Neural cell (in vitro differentiated cells): ENCODE measurements at regions not wholly inside any gene's neighbourhood (a gene's known extent, or its start where the extent isn't known, plus 50 kb on each side); places are given as distances from the start of the nearest gene placed in this dataset.

Experiments used
- H2AFZ ChIP-seq: fragments of 200-600, 300-800 bp; sonication (generic), shearing (Covaris generic); 2 replicates; pipeline ENCODE4 v1.6.0; 2014; ENCODE audit warnings: low read depth, mild to moderate bottlenecking, antibody characterized with exemption, low read length, moderate library complexity
- H3F3A ChIP-seq: fragments of 200-600 bp; shearing (Covaris generic); 2 replicates; pipeline ENCODE4 v1.6.1; 2016; ENCODE audit warnings: mild to moderate bottlenecking, moderate library complexity, mixed read lengths, antibody characterized with exemption, low read length; ENCODE audit not compliant: insufficient read depth, poor library complexity, severe bottlenecking
- H3K27ac ChIP-seq: fragments of 200-600, 300-800 bp; sonication (generic), shearing (Covaris generic); 2 replicates; pipeline ENCODE4 v1.5.1; 2014; ENCODE audit warnings: mild to moderate bottlenecking, low read length, moderate library complexity
- H3K27me3 ChIP-seq: fragments of 300-800, 200-600 bp; sonication (generic), shearing (Covaris generic); 2 replicates; pipeline ENCODE4 v1.6.0; 2014; ENCODE audit warnings: mild to moderate bottlenecking, low read depth, low read length, moderate library complexity; ENCODE audit not compliant: insufficient read depth
- H3K36me3 ChIP-seq: fragments of 300-800, 200-600 bp; sonication (generic), shearing (Covaris generic); 2 replicates; pipeline ENCODE4 v1.5.1; 2014; ENCODE audit warnings: mild to moderate bottlenecking, antibody characterized with exemption, low read length, moderate library complexity; ENCODE audit not compliant: insufficient read depth
- H3K4me2 ChIP-seq: fragments of 300-800, 200-600 bp; sonication (generic), shearing (Covaris generic); 2 replicates; pipeline ENCODE4 v1.6.0; 2014; ENCODE audit warnings: mild to moderate bottlenecking, low read length
- H3K4me3 ChIP-seq: fragments of 300-800, 200-600 bp; sonication (generic), shearing (Covaris generic); 2 replicates; pipeline ENCODE4 v1.5.1; 2014; ENCODE audit warnings: mild to moderate bottlenecking, low read length, moderate library complexity
- H3K79me2 ChIP-seq: fragments of 200-600 bp; shearing (Covaris generic); replicated peaks from 2 replicates; pipeline ENCODE4 v1.6.0; 2014; ENCODE audit warnings: mild to moderate bottlenecking, low read length, moderate library complexity; ENCODE audit not compliant: insufficient read depth
- H3K9ac ChIP-seq: fragments of 300-800, 200-600 bp; sonication (generic), shearing (Covaris generic); 2 replicates; pipeline ENCODE4 v1.6.1; 2016; ENCODE audit warnings: mild to moderate bottlenecking, low read length, mixed read lengths
- H3K9me2 ChIP-seq: fragments of 200-600 bp; shearing (Covaris generic); 2 replicates; pipeline ENCODE4 v1.6.1; 2016; ENCODE audit warnings: mild to moderate bottlenecking, low read length, mixed read lengths; ENCODE audit not compliant: insufficient read depth
- H3K9me3 ChIP-seq: fragments of 200-600, 300-800 bp; sonication (generic), shearing (Covaris generic); 2 replicates; pipeline ENCODE4 v1.6.1; 2016; ENCODE audit warnings: mild to moderate bottlenecking, mixed run types, low read length, moderate library complexity, mixed read lengths
- H4K20me1 ChIP-seq: fragments of 200-600 bp; shearing (Covaris generic); 2 replicates; pipeline ENCODE4 v1.6.1; 2016; ENCODE audit warnings: mild to moderate bottlenecking, mixed run types; ENCODE audit not compliant: insufficient read depth
- CTCF ChIP-seq: fragments of 450-650 bp; IDR thresholded peaks from 2 replicates; pipeline ENCODE4 v1.5.1; 2014; ENCODE audit warnings: antibody characterized with exemption, mild to moderate bottlenecking, moderate library complexity; ENCODE audit not compliant: poor library complexity, severe bottlenecking
- EP300 ChIP-seq: fragments of 450-650 bp; conservative IDR thresholded peaks from 2 replicates; pipeline ENCODE4 v1.6.1; 2014; ENCODE audit warnings: antibody characterized with exemption, mild to moderate bottlenecking, moderate library complexity; ENCODE audit not compliant: poor library complexity, severe bottlenecking
- EZH2 ChIP-seq: fragments of 200-600, 300-800 bp; shearing (Covaris generic), sonication (generic); IDR thresholded peaks from 2 replicates; pipeline ENCODE4 v1.6.1; 2014; ENCODE audit warnings: antibody characterized with exemption, low read length, borderline replicate concordance, mild to moderate bottlenecking; ENCODE audit not compliant: insufficient read depth, poor library complexity, severe bottlenecking
- MXI1 ChIP-seq: fragments of 450-650 bp; conservative IDR thresholded peaks from 2 replicates; pipeline ENCODE4 v1.6.1; 2014; ENCODE audit warnings: antibody characterized with exemption, mild to moderate bottlenecking; ENCODE audit not compliant: poor library complexity, severe bottlenecking
- POLR2AphosphoS5 ChIP-seq: IDR thresholded peaks from 2 replicates; pipeline ENCODE4 v1.6.1; 2012
- RAD21 ChIP-seq: fragments of 450-650 bp; conservative IDR thresholded peaks from 2 replicates; pipeline ENCODE4 v1.6.1; 2014; ENCODE audit warnings: antibody characterized with exemption, mild to moderate bottlenecking, moderate library complexity
- SMC3 ChIP-seq: fragments of 450-650 bp; conservative IDR thresholded peaks from 2 replicates; pipeline ENCODE4 v1.6.1; 2014; ENCODE audit warnings: antibody characterized with exemption, mild to moderate bottlenecking, moderate library complexity; ENCODE audit not compliant: poor library complexity
- TAF1 ChIP-seq: IDR thresholded peaks from 2 replicates; pipeline ENCODE4 v1.6.1; 2012; ENCODE audit warnings: low read depth
- TF ChIP-seq, protein P1 (sequence below): IDR thresholded peaks from 2 replicates; pipeline ENCODE4 v1.6.1; 2012; ENCODE audit warnings: borderline replicate concordance

DNA sequence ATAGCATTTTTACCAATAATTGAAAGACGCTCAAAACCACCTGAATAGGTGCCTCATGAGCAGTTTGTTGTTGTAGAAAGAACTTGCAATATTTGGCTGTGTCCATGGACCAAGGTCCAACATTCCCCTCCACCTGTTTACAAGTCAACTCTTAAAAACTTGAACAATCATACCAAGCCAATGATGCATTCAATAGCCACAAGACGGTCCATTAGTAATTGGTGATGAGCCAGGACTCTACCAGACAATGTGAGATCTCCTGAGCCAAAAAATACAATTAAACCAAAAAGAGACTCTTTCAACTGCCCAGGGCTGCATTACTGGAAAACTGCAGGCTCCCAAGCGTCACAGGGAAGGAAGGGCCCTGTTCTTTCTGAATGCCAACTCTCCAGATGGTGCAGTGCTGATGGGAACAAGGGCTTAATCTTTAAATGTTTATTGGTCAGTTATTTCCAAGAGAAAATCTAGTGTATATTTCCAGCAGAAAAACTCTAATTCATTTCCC is 118.8 kb upstream of the EPB41L3 start:
- no peaks in the 10 kb centered on the region for H3K9me2 ChIP-seq
- no peak overlapping the region for H3K4me2 ChIP-seq
- no peak overlapping the region for H3K27ac ChIP-seq
- no peak overlapping the region for H2AFZ ChIP-seq
- H3K9ac ChIP-seq: no peak overlapping the region
- H3K27me3 ChIP-seq: no peaks in the 10 kb centered on the region
- H3K79me2 ChIP-seq: no peaks in the 10 kb centered on the region
- no peaks in the 10 kb centered on the region for H4K20me1 ChIP-seq
- no peaks in the 10 kb centered on the region for H3K36me3 ChIP-seq
- no peaks in the 10 kb centered on the region for H3K9me3 ChIP-seq
- H3K4me3 ChIP-seq: no peak overlapping the region
- TF ChIP-seq SMC3 (no peak), MXI1 (no peak), EP300 (no peak), EZH2 (no peak), RAD21 (no peak), CTCF (no peak), TAF1 (no peak), POLR2AphosphoS5 (no peak)
- TF ChIP-seq, protein P1, sequence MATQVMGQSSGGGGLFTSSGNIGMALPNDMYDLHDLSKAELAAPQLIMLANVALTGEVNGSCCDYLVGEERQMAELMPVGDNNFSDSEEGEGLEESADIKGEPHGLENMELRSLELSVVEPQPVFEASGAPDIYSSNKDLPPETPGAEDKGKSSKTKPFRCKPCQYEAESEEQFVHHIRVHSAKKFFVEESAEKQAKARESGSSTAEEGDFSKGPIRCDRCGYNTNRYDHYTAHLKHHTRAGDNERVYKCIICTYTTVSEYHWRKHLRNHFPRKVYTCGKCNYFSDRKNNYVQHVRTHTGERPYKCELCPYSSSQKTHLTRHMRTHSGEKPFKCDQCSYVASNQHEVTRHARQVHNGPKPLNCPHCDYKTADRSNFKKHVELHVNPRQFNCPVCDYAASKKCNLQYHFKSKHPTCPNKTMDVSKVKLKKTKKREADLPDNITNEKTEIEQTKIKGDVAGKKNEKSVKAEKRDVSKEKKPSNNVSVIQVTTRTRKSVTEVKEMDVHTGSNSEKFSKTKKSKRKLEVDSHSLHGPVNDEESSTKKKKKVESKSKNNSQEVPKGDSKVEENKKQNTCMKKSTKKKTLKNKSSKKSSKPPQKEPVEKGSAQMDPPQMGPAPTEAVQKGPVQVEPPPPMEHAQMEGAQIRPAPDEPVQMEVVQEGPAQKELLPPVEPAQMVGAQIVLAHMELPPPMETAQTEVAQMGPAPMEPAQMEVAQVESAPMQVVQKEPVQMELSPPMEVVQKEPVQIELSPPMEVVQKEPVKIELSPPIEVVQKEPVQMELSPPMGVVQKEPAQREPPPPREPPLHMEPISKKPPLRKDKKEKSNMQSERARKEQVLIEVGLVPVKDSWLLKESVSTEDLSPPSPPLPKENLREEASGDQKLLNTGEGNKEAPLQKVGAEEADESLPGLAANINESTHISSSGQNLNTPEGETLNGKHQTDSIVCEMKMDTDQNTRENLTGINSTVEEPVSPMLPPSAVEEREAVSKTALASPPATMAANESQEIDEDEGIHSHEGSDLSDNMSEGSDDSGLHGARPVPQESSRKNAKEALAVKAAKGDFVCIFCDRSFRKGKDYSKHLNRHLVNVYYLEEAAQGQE: no peak
- no peaks in the 10 kb centered on the region for H3F3A ChIP-seq

GRCh38 chr18:5661179-5661578 is 117.4 kb upstream of the EPB41L3 start:
- H4K20me1 ChIP-seq: no peaks in the 10 kb centered on the region
- H3K9me3 ChIP-seq: no peaks in the 10 kb centered on the region
- no peak overlapping the region for H2AFZ ChIP-seq
- H3K27ac ChIP-seq: peak overlapping the region; percentile 19
- H3K36me3 ChIP-seq: no peaks in the 10 kb centered on the region
- TF ChIP-seq EP300 (peak; percentile 61), POLR2AphosphoS5 (peak; percentile 50), CTCF (no peak)
- TF ChIP-seq, protein P1: peak; percentile 60
- H3K79me2 ChIP-seq: no peaks in the 10 kb centered on the region
- H3K27me3 ChIP-seq: no peaks in the 10 kb centered on the region
- no peak overlapping the region for H3K4me2 ChIP-seq
- no peak overlapping the region for H3K4me3 ChIP-seq
- no peaks in the 10 kb centered on the region for H3F3A ChIP-seq
- H3K9ac ChIP-seq: no peak overlapping the region
- H3K9me2 ChIP-seq: no peaks in the 10 kb centered on the region
